ENCODE measurements at regions not wholly inside any gene's neighbourhood (a gene's known extent, or its start where the extent isn't known, plus 50 kb on each side); places are given as distances from the start of the nearest gene placed in this dataset.

GRCh38 chr6:91298543-91299145, 711.8 kb upstream of the MAP3K7 start:
- TF ChIP-seq CTCF (IDR thresholded peaks at IDR 0.05; ENCODE audit: unreplicated experiment in 3 of 3), result no peak
- Mint-ChIP-seq H3K4me3 (no peak overlapping the region), H3K27ac (no peak overlapping the region), H3K27me3 (ENCODE audit: low read depth) (no peaks in the 10 kb centered on the region), H3K9me3 (peaks cover 10% of the 10 kb centered on the region), H3K36me3 (ENCODE audit: low read depth) (no peaks in the 10 kb centered on the region), H3K4me1 (peaks cover 9% of the 10 kb centered on the region)

GRCh38 chr6:91293395-91293794, 706.5 kb upstream of the MAP3K7 start:
- H3K4me3 Mint-ChIP-seq, result no peak overlapping the region
- no peaks in the 10 kb centered on the region for H3K4me1 Mint-ChIP-seq
- no peak overlapping the region for H3K27ac Mint-ChIP-seq
- TF ChIP-seq CTCF (IDR thresholded peaks at IDR 0.05; ENCODE audit: unreplicated experiment in 3 of 3), result no peak
- H3K36me3 Mint-ChIP-seq (ENCODE audit: low read depth), result no peaks in the 10 kb centered on the region
- H3K27me3 Mint-ChIP-seq (ENCODE audit: low read depth), result no peaks in the 10 kb centered on the region
- peaks cover 8% of the 10 kb centered on the region for H3K9me3 Mint-ChIP-seq

GRCh38 chr6:91291071-91291470, 704.2 kb upstream of the MAP3K7 start:
- no peaks in the 10 kb centered on the region for H3K4me1 Mint-ChIP-seq
- no peaks in the 10 kb centered on the region for H3K27me3 Mint-ChIP-seq (ENCODE audit: low read depth)
- H3K36me3 Mint-ChIP-seq (ENCODE audit: low read depth), result no peaks in the 10 kb centered on the region
- no peak for TF ChIP-seq CTCF (IDR thresholded peaks at IDR 0.05; ENCODE audit: unreplicated experiment in 3 of 3)
- H3K9me3 Mint-ChIP-seq, result no peaks in the 10 kb centered on the region
- no peak overlapping the region for H3K4me3 Mint-ChIP-seq
- H3K27ac Mint-ChIP-seq, result no peak overlapping the region

- Mint-ChIP-seq H3K27ac (no peak overlapping the region), H3K27me3 (ENCODE audit: low read depth) (no peaks in the 10 kb centered on the region), H3K36me3 (ENCODE audit: low read depth) (no peaks in the 10 kb centered on the region), H3K4me1 (no peaks in the 10 kb centered on the region), H3K9me3 (no peaks in the 10 kb centered on the region), H3K4me3 (no peak overlapping the region)
- TF ChIP-seq CTCF (IDR thresholded peaks at IDR 0.05; ENCODE audit: unreplicated experiment in 3 of 3), result no peak
Measured at GRCh38 chr6:91288741-91289140, 701.9 kb upstream of the MAP3K7 start.

GRCh38 chr6:91281901-91282300, 695.0 kb upstream of the MAP3K7 start:
- H3K27me3 Mint-ChIP-seq (ENCODE audit: low read depth), result no peaks in the 10 kb centered on the region
- no peak for TF ChIP-seq CTCF (IDR thresholded peaks at IDR 0.05; ENCODE audit: unreplicated experiment in 3 of 3)
- no peak overlapping the region for H3K4me3 Mint-ChIP-seq
- H3K27ac Mint-ChIP-seq, result no peak overlapping the region
- no peaks in the 10 kb centered on the region for H3K36me3 Mint-ChIP-seq (ENCODE audit: low read depth)
- peaks cover 3% of the 10 kb centered on the region for H3K9me3 Mint-ChIP-seq
- H3K4me1 Mint-ChIP-seq, result no peaks in the 10 kb centered on the region

- no peak overlapping the region for H3K27ac Mint-ChIP-seq
- H3K27me3 Mint-ChIP-seq (ENCODE audit: low read depth), result no peaks in the 10 kb centered on the region
- no peaks in the 10 kb centered on the region for H3K4me1 Mint-ChIP-seq
- TF ChIP-seq CTCF (IDR thresholded peaks at IDR 0.05; ENCODE audit: unreplicated experiment in 3 of 3), result no peak
- H3K4me3 Mint-ChIP-seq, result no peak overlapping the region
- H3K36me3 Mint-ChIP-seq (ENCODE audit: low read depth), result no peaks in the 10 kb centered on the region
- H3K9me3 Mint-ChIP-seq, result peaks cover 3% of the 10 kb centered on the region
Measured at GRCh38 chr6:91280494-91280830, 693.6 kb upstream of the MAP3K7 start.

Measured in nephron (organoid).